Mesenchymal stem cell (in vitro differentiated cells and primary cell): ENCODE measurements at regions not wholly inside any gene's neighbourhood (a gene's known extent, or its start where the extent isn't known, plus 50 kb on each side); places are given as distances from the start of the nearest gene placed in this dataset.

ENCODE experiments used
- DNase-seq: peaks from one replicate; pipeline ENCODE4 v3.0.0-alpha.2; 2013
- H2AFZ ChIP-seq: one replicate; pipeline ENCODE4 v1.6.1; 2013; ENCODE audit warnings: low read depth, mild to moderate bottlenecking, control low read depth, inconsistent platforms, low read length, moderate library complexity
- H2AK5ac ChIP-seq: 2 replicates; pipeline ENCODE4 v1.6.1; 2013; ENCODE audit warnings: low read length, moderate library complexity, mild to moderate bottlenecking, inconsistent platforms; ENCODE audit not compliant: severe bottlenecking
- H2BK120ac ChIP-seq: one replicate; pipeline ENCODE4 v1.6.1; 2013; ENCODE audit warnings: low read depth, mild to moderate bottlenecking, inconsistent platforms, low read length, moderate library complexity
- H2BK12ac ChIP-seq, 2 experiments: one replicate each; pipeline ENCODE4 v1.6.1; 2013; ENCODE audit warnings: inconsistent platforms in 2 of 2, low read length in 2 of 2, mild to moderate bottlenecking in 2 of 2, moderate library complexity in 2 of 2, control low read depth in 1 of 2
- H2BK15ac ChIP-seq: one replicate; pipeline ENCODE4 v1.6.1; 2013; ENCODE audit warnings: mild to moderate bottlenecking, low read depth, inconsistent platforms; ENCODE audit not compliant: poor library complexity, severe bottlenecking
- H2BK5ac ChIP-seq: 2 replicates; pipeline ENCODE4 v1.6.1; 2013; ENCODE audit warnings: low read depth, mild to moderate bottlenecking, low read length, control low read depth, inconsistent platforms; ENCODE audit not compliant: poor library complexity, severe bottlenecking
- H3K14ac ChIP-seq, 2 experiments: one replicate each; pipeline ENCODE4 v1.6.1; 2013; ENCODE audit warnings: inconsistent platforms in 2 of 2, low read length in 2 of 2, control low read depth in 1 of 2, mild to moderate bottlenecking in 1 of 2, moderate library complexity in 1 of 2
- H3K18ac ChIP-seq, 2 experiments: one replicate each; pipeline ENCODE4 v1.6.1; 2013; ENCODE audit warnings: inconsistent platforms in 2 of 2, low read length in 2 of 2, control low read depth in 1 of 2, low read depth in 1 of 2, mild to moderate bottlenecking in 1 of 2
- H3K23ac ChIP-seq, 2 experiments: one replicate each; pipeline ENCODE4 v1.6.1; 2013; ENCODE audit warnings: inconsistent platforms in 2 of 2, low read length in 2 of 2, mild to moderate bottlenecking in 2 of 2, moderate library complexity in 2 of 2, control low read depth in 1 of 2
- H3K27ac ChIP-seq: 2 replicates; pipeline ENCODE4 v1.5.1; 2013; ENCODE audit warnings: mild to moderate bottlenecking, moderate library complexity, low read length, control low read depth, inconsistent platforms; ENCODE audit not compliant: poor library complexity, severe bottlenecking
- H3K27me3 ChIP-seq, 2 experiments: 2 replicates each; pipeline versions ENCODE4 v1.6.1 to v1.7.0; 2013; ENCODE audit warnings: low read length in 2 of 2, mild to moderate bottlenecking in 2 of 2, moderate library complexity in 2 of 2, control low read depth in 1 of 2, inconsistent platforms in 1 of 2; ENCODE audit not compliant: control insufficient read depth in 1 of 2, insufficient read depth in 1 of 2
- H3K36me3 ChIP-seq, 2 experiments: 2 replicates each; pipeline versions ENCODE4 v1.6.1 to v1.7.0; 2013; ENCODE audit warnings: low read length in 2 of 2, control low read depth in 1 of 2, inconsistent platforms in 1 of 2, low read depth in 1 of 2, mild to moderate bottlenecking in 1 of 2; ENCODE audit not compliant: insufficient read depth in 2 of 2, control insufficient read depth in 1 of 2
- H3K4ac ChIP-seq, 2 experiments: one replicate each; pipeline ENCODE4 v1.6.1; 2013; ENCODE audit warnings: inconsistent platforms in 2 of 2, low read length in 2 of 2, mild to moderate bottlenecking in 2 of 2, moderate library complexity in 2 of 2, control low read depth in 1 of 2, low read depth in 1 of 2
- H3K4me1 ChIP-seq: 2 replicates; pipeline ENCODE4 v1.6.1; 2013; ENCODE audit warnings: low read depth, low read length, control low read depth; ENCODE audit not compliant: control insufficient read depth, insufficient read depth
- H3K4me2 ChIP-seq: 2 replicates; pipeline ENCODE4 v1.6.1; 2013; ENCODE audit warnings: low read length, mild to moderate bottlenecking, inconsistent platforms; ENCODE audit not compliant: poor library complexity, severe bottlenecking
- H3K4me3 ChIP-seq, 2 experiments: 2 replicates each; pipeline versions ENCODE4 v1.5.1 to v1.7.0; 2013; ENCODE audit warnings: low read length in 2 of 2, mild to moderate bottlenecking in 2 of 2, control low read depth in 1 of 2, low read depth in 1 of 2; ENCODE audit not compliant: insufficient read depth in 1 of 2
- H3K79me1 ChIP-seq: replicated peaks from 2 replicates; pipeline ENCODE4 v1.6.1; 2013; ENCODE audit warnings: mild to moderate bottlenecking, control low read depth, low read length, inconsistent platforms; ENCODE audit not compliant: poor library complexity, severe bottlenecking
- H3K9ac ChIP-seq: 2 replicates; pipeline ENCODE4 v1.7.0; 2013; ENCODE audit warnings: mild to moderate bottlenecking, low read length, moderate library complexity
- H3K9me3 ChIP-seq: 2 replicates; pipeline ENCODE4 v1.7.0; 2013; ENCODE audit warnings: mild to moderate bottlenecking, low read length; ENCODE audit not compliant: control insufficient read depth
- H4K8ac ChIP-seq: one replicate; pipeline ENCODE4 v1.6.1; 2013; ENCODE audit warnings: inconsistent platforms, mild to moderate bottlenecking, low read length, moderate library complexity
- H4K91ac ChIP-seq: one replicate; pipeline ENCODE4 v1.6.1; 2013; ENCODE audit warnings: mild to moderate bottlenecking, low read length, inconsistent platforms
- WGBS: methylation state at CpG from one replicate; pipeline ENCODE4 v1.1.7; 2013; ENCODE audit warnings: mixed read lengths; 5-methylcytosine and 5-hydroxymethylcytosine counted together

- Histone ChIP-seq H3K36me3 (no peaks in the 10 kb centered on the region), H3K4ac (no peak overlapping the region), H3K4me3 (no peak overlapping the region), H3K9ac (no peak overlapping the region), H2BK120ac (no peak overlapping the region), H2BK12ac (no peak overlapping the region), H4K8ac (no peak overlapping the region), H3K27ac (no peak overlapping the region), H2AFZ (no peak overlapping the region), H2AK5ac (no peak overlapping the region), H3K9me3 (no peaks in the 10 kb centered on the region), H2BK5ac (no peak overlapping the region), H3K79me1 (no peaks in the 10 kb centered on the region), H3K4me2 (no peak overlapping the region), H3K23ac (no peak overlapping the region), H4K91ac (no peak overlapping the region), H2BK15ac (no peak overlapping the region), H3K18ac (no peak overlapping the region), H3K4me1 (no peaks in the 10 kb centered on the region), H3K14ac (no peak overlapping the region), H3K27me3 (no peaks in the 10 kb centered on the region)
- DNase-seq, result no peak
- 100% methylated on average over 1 of the region's 3 CpGs for WGBS
Observed at GRCh38 chr4:125159001-125159400, 155.8 kb upstream of the FAT4 start.

- H3K9ac ChIP-seq, result no peak overlapping the region
- H2AK5ac ChIP-seq, result no peak overlapping the region
- no peak overlapping the region for H3K27ac ChIP-seq
- DNase-seq, result no peak
- H2AFZ ChIP-seq, result no peak overlapping the region
- no peak overlapping the region for H3K14ac ChIP-seq
- H3K18ac ChIP-seq, result no peak overlapping the region
- no peaks in the 10 kb centered on the region for H3K9me3 ChIP-seq
- H4K8ac ChIP-seq, result no peak overlapping the region
- no peak overlapping the region for H2BK12ac ChIP-seq
- H3K36me3 ChIP-seq, result no peaks in the 10 kb centered on the region
- no peak overlapping the region for H2BK15ac ChIP-seq
- no peak overlapping the region for H2BK5ac ChIP-seq
- no peak overlapping the region for H3K23ac ChIP-seq
- H2BK120ac ChIP-seq, result no peak overlapping the region
- H3K4ac ChIP-seq, result no peak overlapping the region
- no peaks in the 10 kb centered on the region for H3K79me1 ChIP-seq
- H3K4me2 ChIP-seq, result no peak overlapping the region
- H3K4me3 ChIP-seq, result no peak overlapping the region
- H3K4me1 ChIP-seq, result no peaks in the 10 kb centered on the region
- H3K27me3 ChIP-seq, result no peaks in the 10 kb centered on the region
- no peak overlapping the region for H4K91ac ChIP-seq
Observed at GRCh38 chr4:125155251-125155650, 159.5 kb upstream of the FAT4 start.

GRCh38 chr4:125140966-125141495 lies 173.7 kb upstream of the FAT4 start:
- Histone ChIP-seq H3K27ac (no peak overlapping the region), H3K27me3 (no peaks in the 10 kb centered on the region), H2AFZ (no peak overlapping the region), H3K79me1 (no peaks in the 10 kb centered on the region), H4K91ac (no peak overlapping the region), H3K23ac (no peak overlapping the region), H3K4me3 (no peak overlapping the region), H3K4ac (no peak overlapping the region), H3K9ac (no peak overlapping the region), H3K36me3 (no peaks in the 10 kb centered on the region), H3K14ac (no peak overlapping the region), H2BK12ac (no peak overlapping the region), H2BK120ac (no peak overlapping the region), H2AK5ac (no peak overlapping the region), H3K4me1 (no peaks in the 10 kb centered on the region), H4K8ac (no peak overlapping the region), H3K9me3 (no peaks in the 10 kb centered on the region), H2BK15ac (no peak overlapping the region), H2BK5ac (no peak overlapping the region), H3K4me2 (no peak overlapping the region), H3K18ac (no peak overlapping the region)
- DNase-seq, result peak; percentile 72
- 30% methylated on average over 3 of the region's 4 CpGs for WGBS

DNA sequence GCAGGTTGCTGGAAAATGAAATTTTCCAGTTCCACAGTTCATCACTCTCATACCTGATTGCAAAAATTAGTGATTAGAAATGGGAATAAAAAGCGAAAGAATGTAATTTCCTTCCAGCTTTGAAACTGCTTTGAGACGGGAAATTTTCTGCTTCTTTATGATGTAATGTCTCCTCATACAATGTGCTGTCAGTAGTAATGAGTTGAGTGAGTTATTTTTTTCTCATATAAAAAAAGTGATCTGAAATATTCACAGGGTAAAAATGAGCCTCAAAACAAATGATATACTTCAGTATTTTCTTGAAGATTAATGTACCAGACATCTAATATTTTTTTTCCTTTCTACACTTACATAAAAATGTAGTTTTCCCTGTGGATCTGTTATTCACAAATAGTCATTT lies 179.1 kb upstream of the FAT4 start:
- Histone ChIP-seq H2BK12ac (no peak overlapping the region), H3K79me1 (no peaks in the 10 kb centered on the region), H4K91ac (no peak overlapping the region), H2BK15ac (no peak overlapping the region), H3K27ac (no peak overlapping the region), H3K4ac (no peak overlapping the region), H2AFZ (no peak overlapping the region), H3K18ac (no peak overlapping the region), H3K9me3 (no peaks in the 10 kb centered on the region), H3K9ac (no peak overlapping the region), H4K8ac (no peak overlapping the region), H3K4me1 (no peaks in the 10 kb centered on the region), H3K4me3 (no peak overlapping the region), H2BK120ac (no peak overlapping the region), H2AK5ac (no peak overlapping the region), H3K23ac (no peak overlapping the region), H2BK5ac (no peak overlapping the region), H3K14ac (no peak overlapping the region), H3K4me2 (no peak overlapping the region), H3K27me3 (no peaks in the 10 kb centered on the region), H3K36me3 (no peaks in the 10 kb centered on the region)
- no peak for DNase-seq
- WGBS, result 60% methylated on average over 1 of the region's 2 CpGs
